ENCODE measurements at regions not wholly inside any gene's neighbourhood (a gene's known extent, or its start where the extent isn't known, plus 50 kb on each side); places are given as distances from the start of the nearest gene placed in this dataset.

- no peaks in the 10 kb centered on the region for H3K36me3 Mint-ChIP-seq
- peak overlapping the region in 1 of 6 donors; percentile 88 for H3K27ac Mint-ChIP-seq
- ATAC-seq (ENCODE audit: low read depth in 2 of 2) = peak in 1 of 2 donors; percentile 46
- no peak overlapping the region for H3K4me3 Mint-ChIP-seq
- H3K4me1 Mint-ChIP-seq = no peaks in the 10 kb centered on the region
- H3K9me3 Mint-ChIP-seq = peaks cover 0 to 4% (median 0%) of the 10 kb centered on the region in 7 donors
- peaks cover 0 to 17% (median 0%) of the 10 kb centered on the region in 3 donors for H3K27me3 Mint-ChIP-seq
- no peak for DNase-seq
Measured at GRCh38 chr3:28667646-28668621, 319.3 kb upstream of the AZI2 start.

GRCh38 chr3:28669870-28670269 is 321.2 kb upstream of the AZI2 start:
- H3K9me3 Mint-ChIP-seq = peaks cover 0 to 4% (median 0%) of the 10 kb centered on the region in 7 donors
- no peaks in the 10 kb centered on the region for H3K36me3 Mint-ChIP-seq
- DNase-seq = no peak
- H3K4me3 Mint-ChIP-seq = no peak overlapping the region
- H3K4me1 Mint-ChIP-seq = no peaks in the 10 kb centered on the region
- ATAC-seq (ENCODE audit: low read depth in 2 of 2) = no peak
- H3K27ac Mint-ChIP-seq = no peak overlapping the region
- peaks cover 0 to 13% (median 0%) of the 10 kb centered on the region in 3 donors for H3K27me3 Mint-ChIP-seq

- Mint-ChIP-seq H3K4me3 (no peak overlapping the region), H3K27me3 (peaks cover 0 to 11% (median 5%) of the 10 kb centered on the region in 3 donors), H3K9me3 (peaks cover 0 to 5% (median 2%) of the 10 kb centered on the region in 7 donors), H3K4me1 (no peaks in the 10 kb centered on the region), H3K27ac (no peak overlapping the region), H3K36me3 (no peaks in the 10 kb centered on the region)
- DNase-seq (no peak), ATAC-seq (ENCODE audit: low read depth in 2 of 2) (no peak)
Measured at GRCh38 chr3:28672406-28672805, 323.8 kb upstream of the AZI2 start.

GRCh38 chr3:28673446-28673845 is 324.8 kb upstream of the AZI2 start:
- no peak for ATAC-seq (ENCODE audit: low read depth in 2 of 2)
- H3K4me3 Mint-ChIP-seq = no peak overlapping the region
- DNase-seq = no peak
- H3K27me3 Mint-ChIP-seq = peaks cover 0 to 7% (median 5%) of the 10 kb centered on the region in 3 donors
- H3K9me3 Mint-ChIP-seq = peaks cover 0 to 5% (median 2%) of the 10 kb centered on the region in 7 donors
- H3K4me1 Mint-ChIP-seq = no peaks in the 10 kb centered on the region
- H3K27ac Mint-ChIP-seq = no peak overlapping the region
- H3K36me3 Mint-ChIP-seq = no peaks in the 10 kb centered on the region

GRCh38 chr3:28674212-28674611 is 325.6 kb upstream of the AZI2 start:
- Mint-ChIP-seq H3K27me3 (peaks cover 0 to 7% (median 5%) of the 10 kb centered on the region in 3 donors), H3K9me3 (peaks cover 0 to 9% (median 2%) of the 10 kb centered on the region in 7 donors), H3K4me3 (no peak overlapping the region), H3K27ac (no peak overlapping the region), H3K4me1 (no peaks in the 10 kb centered on the region), H3K36me3 (no peaks in the 10 kb centered on the region)
- DNase-seq (no peak), ATAC-seq (ENCODE audit: low read depth in 2 of 2) (no peak)

GRCh38 chr3:28677581-28677980 is 329.0 kb upstream of the AZI2 start:
- ATAC-seq (ENCODE audit: low read depth in 2 of 2) (no peak), DNase-seq (no peak)
- peaks cover 0 to 9% (median 2%) of the 10 kb centered on the region in 7 donors for H3K9me3 Mint-ChIP-seq
- H3K4me3 Mint-ChIP-seq = no peak overlapping the region
- no peaks in the 10 kb centered on the region for H3K36me3 Mint-ChIP-seq
- H3K27ac Mint-ChIP-seq = no peak overlapping the region
- H3K27me3 Mint-ChIP-seq = peaks cover 0 to 9% (median 5%) of the 10 kb centered on the region in 3 donors
- no peaks in the 10 kb centered on the region for H3K4me1 Mint-ChIP-seq

GRCh38 chr3:28678086-28678485 is 329.5 kb upstream of the AZI2 start:
- Mint-ChIP-seq H3K36me3 (no peaks in the 10 kb centered on the region), H3K4me3 (no peak overlapping the region), H3K4me1 (no peaks in the 10 kb centered on the region), H3K27me3 (peaks cover 1 to 9% (median 5%) of the 10 kb centered on the region in 3 donors), H3K9me3 (peaks cover 0 to 9% (median 2%) of the 10 kb centered on the region in 7 donors), H3K27ac (no peak overlapping the region)
- no peak for ATAC-seq (ENCODE audit: low read depth in 2 of 2)
- DNase-seq = no peak

- Mint-ChIP-seq H3K27me3 (peaks cover 5 to 9% (median 9%) of the 10 kb centered on the region in 3 donors), H3K36me3 (no peaks in the 10 kb centered on the region), H3K4me1 (no peaks in the 10 kb centered on the region), H3K4me3 (no peak overlapping the region), H3K27ac (peak overlapping the region in 2 of 6 donors; percentile 6 to 45), H3K9me3 (peaks cover 0 to 18% (median 2%) of the 10 kb centered on the region in 7 donors)
- DNase-seq (no peak), ATAC-seq (ENCODE audit: low read depth in 2 of 2) (no peak)
Measured at GRCh38 chr3:28680050-28680449, 331.4 kb upstream of the AZI2 start.

- H3K27me3 Mint-ChIP-seq = peaks cover 0 to 9% (median 5%) of the 10 kb centered on the region in 3 donors
- H3K36me3 Mint-ChIP-seq = no peaks in the 10 kb centered on the region
- H3K9me3 Mint-ChIP-seq = peaks cover 0 to 14% (median 0%) of the 10 kb centered on the region in 7 donors
- H3K4me3 Mint-ChIP-seq = no peak overlapping the region
- no peak for ATAC-seq (ENCODE audit: low read depth in 2 of 2)
- H3K27ac Mint-ChIP-seq = no peak overlapping the region
- H3K4me1 Mint-ChIP-seq = no peaks in the 10 kb centered on the region
- no peak for DNase-seq
Measured at GRCh38 chr3:28682121-28682520, 333.5 kb upstream of the AZI2 start.

GRCh38 chr3:28690176-28690575 is 341.6 kb upstream of the AZI2 start:
- DNase-seq = no peak
- Mint-ChIP-seq H3K36me3 (no peaks in the 10 kb centered on the region), H3K4me3 (no peak overlapping the region), H3K9me3 (no peaks in the 10 kb centered on the region), H3K4me1 (no peaks in the 10 kb centered on the region), H3K27me3 (no peaks in the 10 kb centered on the region), H3K27ac (no peak overlapping the region)
- ATAC-seq (ENCODE audit: low read depth in 2 of 2) = no peak

- no peaks in the 10 kb centered on the region for H3K36me3 Mint-ChIP-seq
- ATAC-seq (ENCODE audit: low read depth in 2 of 2) (no peak), DNase-seq (no peak)
- peaks cover 0 to 3% (median 0%) of the 10 kb centered on the region in 7 donors for H3K9me3 Mint-ChIP-seq
- H3K4me1 Mint-ChIP-seq = no peaks in the 10 kb centered on the region
- no peak overlapping the region for H3K27ac Mint-ChIP-seq
- H3K27me3 Mint-ChIP-seq = no peaks in the 10 kb centered on the region
- H3K4me3 Mint-ChIP-seq = no peak overlapping the region
Measured at GRCh38 chr3:28698706-28699105, 350.1 kb upstream of the AZI2 start.

- Mint-ChIP-seq H3K4me3 (no peak overlapping the region), H3K9me3 (peaks cover 0 to 3% (median 0%) of the 10 kb centered on the region in 7 donors), H3K36me3 (no peaks in the 10 kb centered on the region), H3K27me3 (no peaks in the 10 kb centered on the region), H3K27ac (peak overlapping the region in 1 of 6 donors; percentile 27), H3K4me1 (no peaks in the 10 kb centered on the region)
- ATAC-seq (ENCODE audit: low read depth in 2 of 2) = no peak
- DNase-seq = no peak
Measured at GRCh38 chr3:28699283-28699682, 350.7 kb upstream of the AZI2 start.

- Mint-ChIP-seq H3K27me3 (no peaks in the 10 kb centered on the region), H3K27ac (no peak overlapping the region), H3K4me1 (no peaks in the 10 kb centered on the region), H3K4me3 (no peak overlapping the region), H3K9me3 (peaks cover 0 to 3% (median 0%) of the 10 kb centered on the region in 7 donors), H3K36me3 (no peaks in the 10 kb centered on the region)
- DNase-seq = no peak
- ATAC-seq (ENCODE audit: low read depth in 2 of 2) = no peak
Measured at GRCh38 chr3:28700728-28701127, 352.1 kb upstream of the AZI2 start.

GRCh38 chr3:28703843-28704242 is 355.2 kb upstream of the AZI2 start:
- Mint-ChIP-seq H3K4me3 (no peak overlapping the region), H3K4me1 (no peaks in the 10 kb centered on the region), H3K36me3 (no peaks in the 10 kb centered on the region), H3K27me3 (no peaks in the 10 kb centered on the region), H3K9me3 (peaks cover 0 to 5% (median 4%) of the 10 kb centered on the region in 7 donors), H3K27ac (no peak overlapping the region)
- no peak for ATAC-seq (ENCODE audit: low read depth in 2 of 2)
- no peak for DNase-seq

Measured in naive B cell (primary cell).